Adipocyte (in vitro differentiated cells): ENCODE measurements at regions not wholly inside any gene's neighbourhood (a gene's known extent, or its start where the extent isn't known, plus 50 kb on each side); places are given as distances from the start of the nearest gene placed in this dataset.

ENCODE experiments used
- DNase-seq: peaks from one replicate; pipeline ENCODE4 v3.0.0-alpha.2; 2015; ENCODE audit warnings: low read depth
- H3K27me3 ChIP-seq: replicated peaks from 2 replicates; pipeline ENCODE4 v1.7.0; 2013; ENCODE audit warnings: mild to moderate bottlenecking, low read length, moderate library complexity; ENCODE audit not compliant: control insufficient read depth, insufficient read depth
- H3K36me3 ChIP-seq: 2 replicates; pipeline ENCODE4 v1.7.0; 2013; ENCODE audit warnings: low read length, mild to moderate bottlenecking, moderate library complexity; ENCODE audit not compliant: control insufficient read depth, insufficient read depth, severe bottlenecking
- H3K4me1 ChIP-seq: 2 replicates; pipeline ENCODE4 v1.7.0; 2013; ENCODE audit warnings: mild to moderate bottlenecking, low read length, moderate library complexity; ENCODE audit not compliant: control insufficient read depth, insufficient read depth
- H3K4me3 ChIP-seq: 2 replicates; pipeline ENCODE4 v1.7.0; 2013; ENCODE audit warnings: mild to moderate bottlenecking, low read length, moderate library complexity
- H3K9ac ChIP-seq: 2 replicates; pipeline ENCODE4 v1.7.0; 2013; ENCODE audit warnings: mild to moderate bottlenecking, low read length, moderate library complexity
- H3K9me3 ChIP-seq: 2 replicates; pipeline ENCODE4 v1.7.0; 2013; ENCODE audit warnings: mild to moderate bottlenecking, low read length, moderate library complexity; ENCODE audit not compliant: control insufficient read depth

- no peak overlapping the region for H3K4me3 ChIP-seq
- no peak for DNase-seq
- no peaks in the 10 kb centered on the region for H3K9me3 ChIP-seq
- H3K27me3 ChIP-seq: no peaks in the 10 kb centered on the region
- no peaks in the 10 kb centered on the region for H3K4me1 ChIP-seq
- H3K36me3 ChIP-seq: no peaks in the 10 kb centered on the region
- H3K9ac ChIP-seq: no peak overlapping the region
These were observed 879.0 kb downstream of the CBLN2 start for GRCh38 chr18:71665131-71665530.

DNA sequence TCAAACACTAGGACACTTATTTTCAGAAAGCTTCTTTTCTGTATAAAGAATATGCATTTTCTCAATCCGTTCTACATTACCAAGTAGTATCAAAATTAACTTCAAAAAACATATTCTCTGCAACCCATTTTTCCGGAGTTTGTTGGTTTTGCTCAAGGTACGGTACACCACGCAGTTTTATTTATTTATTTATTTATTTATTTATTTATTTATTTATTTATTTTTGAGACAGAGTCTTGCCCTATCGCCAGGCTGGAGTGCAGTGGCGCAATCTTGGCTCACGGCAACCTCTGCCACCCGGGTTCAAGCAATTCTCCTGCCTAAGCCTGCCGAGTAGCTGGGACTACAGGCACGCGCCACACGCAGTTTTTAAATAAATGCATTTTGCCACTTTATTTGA, 900.3 kb downstream of the CBLN2 start:
- no peaks in the 10 kb centered on the region for H3K27me3 ChIP-seq

DNA sequence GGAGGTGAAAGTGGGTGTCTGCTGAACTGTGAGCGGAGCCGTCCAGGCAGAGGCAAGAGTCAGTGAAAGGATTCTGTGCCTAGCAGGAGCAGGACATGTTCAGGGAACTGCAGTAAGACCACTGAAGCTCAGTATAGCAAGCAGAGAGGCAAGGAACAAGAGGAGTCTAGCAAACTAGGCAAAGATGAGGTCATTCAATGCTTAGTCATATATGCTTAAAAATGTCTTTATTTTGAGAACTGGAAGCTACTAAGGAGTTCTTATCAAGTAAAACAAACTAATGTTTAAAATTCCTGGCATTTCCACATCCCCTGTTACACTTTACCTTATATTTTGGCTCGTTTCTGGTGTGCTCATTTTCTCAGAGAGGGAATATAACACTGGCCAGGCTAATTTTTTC, 913.4 kb downstream of the CBLN2 start:
- no peak overlapping the region for H3K4me3 ChIP-seq
- no peaks in the 10 kb centered on the region for H3K27me3 ChIP-seq
- no peaks in the 10 kb centered on the region for H3K4me1 ChIP-seq
- no peaks in the 10 kb centered on the region for H3K9me3 ChIP-seq
- DNase-seq: no peak
- no peaks in the 10 kb centered on the region for H3K36me3 ChIP-seq
- no peak overlapping the region for H3K9ac ChIP-seq

More for the DNA sequence above, 900.3 kb downstream of the CBLN2 start:
- H3K4me3 ChIP-seq: no peak overlapping the region
- H3K36me3 ChIP-seq: no peaks in the 10 kb centered on the region
- no peaks in the 10 kb centered on the region for H3K4me1 ChIP-seq
- DNase-seq: no peak
- H3K9me3 ChIP-seq: no peaks in the 10 kb centered on the region
- no peak overlapping the region for H3K9ac ChIP-seq

DNA sequence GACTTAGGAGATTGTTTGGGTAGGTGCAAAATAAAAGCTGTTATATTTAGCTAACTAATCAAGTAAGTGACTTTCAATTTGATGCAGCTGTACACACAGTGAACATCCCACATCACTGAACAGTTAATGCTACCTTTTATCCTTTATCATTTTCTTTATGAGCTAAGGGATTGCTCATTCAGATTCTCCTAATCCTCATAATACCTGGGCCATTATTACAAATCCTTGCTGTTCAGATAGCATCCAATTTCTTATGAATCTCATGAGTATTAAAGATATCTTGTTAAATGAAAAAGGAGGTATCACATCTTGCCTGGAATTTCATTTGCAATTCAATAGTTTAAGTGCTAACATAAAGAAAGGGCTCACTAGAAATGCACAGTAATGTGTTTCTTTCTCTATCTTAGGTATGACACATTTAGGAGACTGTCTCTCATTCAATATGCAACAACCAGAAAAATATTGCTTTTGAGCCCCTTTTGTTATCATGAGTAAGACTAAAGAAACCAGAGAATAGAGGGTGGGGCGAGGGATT, 918.5 kb downstream of the CBLN2 start:
- Histone ChIP-seq H3K27me3 (no peaks in the 10 kb centered on the region), H3K9ac (no peak overlapping the region), H3K4me3 (no peak overlapping the region), H3K4me1 (no peaks in the 10 kb centered on the region), H3K9me3 (no peaks in the 10 kb centered on the region), H3K36me3 (no peaks in the 10 kb centered on the region)
- no peak for DNase-seq

- Histone ChIP-seq H3K9me3 (no peaks in the 10 kb centered on the region), H3K9ac (no peak overlapping the region), H3K4me3 (no peak overlapping the region), H3K36me3 (no peaks in the 10 kb centered on the region), H3K4me1 (no peaks in the 10 kb centered on the region), H3K27me3 (no peaks in the 10 kb centered on the region)
- DNase-seq: no peak
These were observed 945.8 kb downstream of the CBLN2 start for GRCh38 chr18:71598374-71598773.

DNA sequence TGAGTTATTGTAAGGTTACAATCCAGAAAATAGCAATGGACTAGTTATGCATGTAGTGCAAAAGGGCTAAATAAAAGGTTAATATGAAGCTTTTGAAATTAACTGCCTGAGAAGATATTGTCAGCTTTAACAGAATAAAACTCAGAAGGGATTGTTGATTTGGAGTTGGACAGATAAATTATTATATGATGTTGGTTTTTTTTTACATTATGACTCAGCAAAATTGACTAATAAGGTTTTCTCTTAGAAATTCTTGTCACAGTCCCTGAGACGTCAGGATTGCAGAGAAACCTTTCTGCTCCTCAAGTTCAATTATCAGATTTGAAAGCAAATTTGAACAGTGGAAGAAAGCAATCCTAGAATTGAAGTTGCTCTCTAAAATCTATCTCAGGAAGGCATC, 946.9 kb downstream of the CBLN2 start:
- Histone ChIP-seq H3K27me3 (no peaks in the 10 kb centered on the region), H3K9me3 (no peaks in the 10 kb centered on the region), H3K4me3 (no peak overlapping the region), H3K36me3 (no peaks in the 10 kb centered on the region), H3K9ac (no peak overlapping the region), H3K4me1 (no peaks in the 10 kb centered on the region)
- DNase-seq: no peak

DNA sequence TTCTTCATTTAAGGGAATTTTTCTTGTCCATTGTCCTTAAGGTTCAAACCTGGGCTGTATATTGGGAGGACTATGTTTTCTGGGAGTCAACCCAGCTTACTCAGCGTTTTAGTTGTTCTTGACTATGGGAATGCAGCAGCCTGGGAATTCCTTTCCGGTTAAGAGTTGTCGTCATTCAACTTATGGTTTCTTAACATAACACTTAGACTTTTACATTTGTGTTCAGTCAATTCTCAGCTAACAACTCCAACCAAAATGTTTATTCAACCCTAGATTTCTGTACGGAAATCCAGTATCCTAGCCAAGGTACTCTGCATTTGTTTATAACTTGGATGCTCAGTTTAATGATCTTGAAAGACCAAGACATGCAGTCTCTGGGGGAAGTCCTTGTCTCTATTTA, 960.9 kb downstream of the CBLN2 start:
- Histone ChIP-seq H3K36me3 (no peaks in the 10 kb centered on the region), H3K4me1 (no peaks in the 10 kb centered on the region), H3K9me3 (peaks cover 16% of the 10 kb centered on the region), H3K27me3 (no peaks in the 10 kb centered on the region), H3K9ac (no peak overlapping the region), H3K4me3 (no peak overlapping the region)
- no peak for DNase-seq

DNA sequence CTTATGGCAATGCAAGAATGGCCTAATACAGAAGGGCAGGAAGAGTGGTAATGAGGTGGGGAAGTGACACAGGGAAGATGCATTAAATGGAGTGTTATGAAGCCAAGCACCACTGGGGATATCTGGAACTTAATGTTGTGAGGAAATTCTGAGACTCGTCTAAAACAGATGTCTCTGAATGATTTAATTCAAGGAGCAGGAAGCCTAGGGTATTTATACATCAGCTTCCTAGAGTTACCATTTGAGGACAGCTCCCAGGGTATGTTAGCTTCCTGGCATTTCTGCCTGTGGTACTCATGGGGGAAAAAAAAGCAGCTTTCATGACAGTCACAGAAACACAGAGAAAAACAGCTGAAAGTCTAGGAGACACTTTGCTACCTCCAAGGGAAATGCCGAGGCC, 989.5 kb downstream of the CBLN2 start:
- no peaks in the 10 kb centered on the region for H3K36me3 ChIP-seq
- peaks cover 10% of the 10 kb centered on the region for H3K9me3 ChIP-seq
- no peaks in the 10 kb centered on the region for H3K27me3 ChIP-seq
- no peak for DNase-seq
- no peaks in the 10 kb centered on the region for H3K4me1 ChIP-seq
- no peak overlapping the region for H3K9ac ChIP-seq
- H3K4me3 ChIP-seq: no peak overlapping the region

DNA sequence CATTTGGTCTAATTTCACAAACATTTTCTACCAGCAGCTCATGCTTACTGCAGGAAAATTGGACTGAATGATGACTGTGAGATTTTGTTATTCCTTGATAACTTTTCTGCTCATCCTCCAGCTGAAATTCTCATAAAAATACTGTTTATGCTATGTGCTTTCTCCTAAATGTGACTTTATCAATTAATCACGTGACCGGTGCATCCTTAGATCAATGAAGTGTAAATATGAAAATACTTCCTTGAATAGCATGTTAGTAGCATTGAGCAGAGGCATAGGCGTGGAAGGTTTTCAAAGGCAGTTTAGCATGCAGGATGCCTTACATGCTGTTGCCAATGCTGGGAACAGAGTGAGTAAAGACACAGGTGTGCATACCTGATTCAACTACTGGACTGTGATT, 1002.5 kb downstream of the CBLN2 start:
- H3K9me3 ChIP-seq: peaks cover 15% of the 10 kb centered on the region
- no peak overlapping the region for H3K9ac ChIP-seq
- H3K4me1 ChIP-seq: no peaks in the 10 kb centered on the region
- H3K27me3 ChIP-seq: no peaks in the 10 kb centered on the region
- H3K4me3 ChIP-seq: no peak overlapping the region
- DNase-seq: no peak
- H3K36me3 ChIP-seq: no peaks in the 10 kb centered on the region

- no peaks in the 10 kb centered on the region for H3K4me1 ChIP-seq
- no peak overlapping the region for H3K9ac ChIP-seq
- no peaks in the 10 kb centered on the region for H3K27me3 ChIP-seq
- no peak for DNase-seq
- H3K4me3 ChIP-seq: no peak overlapping the region
- H3K9me3 ChIP-seq: peaks cover 13% of the 10 kb centered on the region
- no peaks in the 10 kb centered on the region for H3K36me3 ChIP-seq
These were observed 1014.3 kb downstream of the CBLN2 start for GRCh38 chr18:71529703-71530303.

DNA sequence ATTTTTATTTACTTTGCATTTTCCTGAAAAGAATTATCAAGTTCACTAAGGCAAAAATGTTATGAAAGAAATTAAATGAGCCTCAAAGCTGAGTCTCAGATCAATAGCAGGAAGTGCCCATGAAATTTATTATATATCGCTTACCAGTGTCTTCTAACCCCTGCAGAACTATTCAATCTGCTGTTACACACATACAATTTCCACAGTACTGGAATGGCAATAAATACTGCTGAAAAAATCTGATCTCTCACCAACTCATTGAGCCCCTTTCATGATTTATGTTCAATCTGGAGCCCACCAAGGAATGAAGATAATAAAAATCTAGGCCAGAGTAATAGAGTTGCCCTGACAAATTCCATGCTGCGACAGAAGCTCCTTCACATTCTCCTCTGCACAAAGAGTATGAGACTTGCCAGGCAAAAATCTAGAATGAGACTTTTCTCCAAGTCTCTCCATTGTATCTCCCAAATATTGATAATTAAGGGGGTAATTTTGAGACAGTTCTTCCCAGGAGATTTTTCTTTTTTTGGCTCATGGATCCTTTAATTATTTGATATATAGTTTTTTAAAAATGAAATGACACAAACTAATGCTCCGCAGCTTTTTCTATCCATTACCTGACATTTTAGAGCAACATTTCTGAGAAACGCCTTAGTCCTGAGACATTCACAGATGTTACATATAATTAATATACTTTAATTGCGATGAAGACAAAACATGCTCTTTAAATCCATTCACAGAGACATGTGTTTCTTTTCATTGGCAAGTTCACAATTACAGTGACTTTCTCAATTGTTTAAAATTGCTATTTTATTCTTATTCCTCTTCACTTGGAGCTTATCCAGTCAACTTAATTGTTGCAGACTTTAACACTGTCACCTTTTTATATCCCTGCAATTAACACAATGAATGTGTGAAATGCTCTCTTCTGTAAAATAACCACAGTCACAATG, 1020.4 kb downstream of the CBLN2 start:
- Histone ChIP-seq H3K27me3 (no peaks in the 10 kb centered on the region), H3K4me3 (no peak overlapping the region), H3K36me3 (no peaks in the 10 kb centered on the region), H3K4me1 (no peaks in the 10 kb centered on the region), H3K9me3 (peaks cover 2% of the 10 kb centered on the region), H3K9ac (no peak overlapping the region)
- no peak for DNase-seq
